GM13977 (cell line): ENCODE measurements at regions not wholly inside any gene's neighbourhood (a gene's known extent, or its start where the extent isn't known, plus 50 kb on each side); places are given as distances from the start of the nearest gene placed in this dataset.
"Not testable (repeated sequence)": the region's sequence is repeated elsewhere in the genome, so short reads cannot be mapped to it uniquely, and the experiment has no call there.

Source experiments
- DNase-seq: peaks from one replicate; pipeline ENCODE4 v3.0.0; 2012; ENCODE audit warnings: low spot score
- in situ Hi-C: fragments of 300-500 bp; cut with MboI; formaldehyde crosslinking; loops from one replicate; pipeline ENCODE4 v1.12.0; 2022; ENCODE audit warnings: low sequenced_read_pairs, low pct_unique_long_range_greater_than_20kb, mixed read lengths, inconsistent platforms; ENCODE audit not compliant: unreplicated experiment

DNA sequence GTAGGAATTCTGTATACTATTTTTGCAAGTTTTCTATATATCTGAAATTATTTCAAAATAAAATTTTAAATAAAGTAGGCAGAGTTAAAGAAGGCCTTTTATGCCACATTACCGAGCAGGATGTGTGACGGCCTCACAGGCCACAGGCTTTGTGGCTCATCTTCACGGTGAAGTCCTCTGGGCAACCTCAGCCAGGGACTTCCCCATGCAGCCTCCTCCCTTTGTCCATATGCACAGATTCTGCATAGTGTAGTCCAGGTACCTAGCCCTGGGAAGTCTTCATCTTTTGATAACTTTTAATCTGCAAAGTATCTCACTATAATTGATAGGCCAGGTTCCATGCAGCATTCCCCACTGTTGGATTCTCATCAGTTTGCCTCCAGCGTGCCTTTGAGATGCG lies 62.8 kb downstream of the ARHGAP11B start:
- in situ Hi-C loops, DNase-seq: not testable (repeated sequence)

DNA sequence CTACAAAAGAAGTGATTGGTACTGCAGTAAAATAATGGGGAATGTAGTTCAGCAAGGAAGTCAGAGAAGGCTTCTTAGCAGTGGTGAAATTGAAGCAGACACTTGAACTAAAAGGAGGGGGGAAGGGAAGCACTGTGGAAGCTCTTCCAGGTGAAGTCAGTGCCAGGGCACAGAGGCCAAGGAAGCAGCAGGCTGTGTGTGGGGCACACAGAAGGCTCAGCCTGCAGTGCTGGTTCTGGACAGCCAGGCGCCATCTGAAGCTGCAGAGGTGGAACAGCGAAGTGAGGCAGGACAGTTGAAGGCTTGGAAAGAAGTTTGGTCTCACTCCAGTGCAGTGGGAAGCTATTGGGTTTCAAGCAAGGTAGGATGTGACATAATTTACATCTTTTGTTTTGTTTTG lies 64.2 kb downstream of the ARHGAP11B start:
- DNase-seq, in situ Hi-C loops: not testable (repeated sequence)

DNA sequence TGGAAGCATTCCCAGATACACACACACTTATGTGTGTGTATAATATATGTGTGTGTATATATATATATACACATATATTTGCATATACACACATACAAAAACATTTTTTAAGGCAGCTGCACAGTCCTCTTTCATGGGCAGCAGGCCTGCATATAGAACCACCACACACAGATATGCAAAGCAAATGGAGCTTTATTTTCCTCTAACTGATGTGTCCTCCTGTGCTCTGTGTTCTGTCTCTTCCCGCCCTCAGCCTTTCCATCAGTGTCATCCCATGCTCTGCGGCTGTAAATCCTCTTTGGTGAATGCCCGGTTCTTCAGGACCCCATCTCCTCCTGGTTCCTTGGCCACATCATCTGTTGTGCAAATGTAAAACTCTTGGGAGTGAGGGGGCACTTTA lies 69.9 kb downstream of the ARHGAP11B start:
- in situ Hi-C loops, DNase-seq: not testable (repeated sequence)

DNA sequence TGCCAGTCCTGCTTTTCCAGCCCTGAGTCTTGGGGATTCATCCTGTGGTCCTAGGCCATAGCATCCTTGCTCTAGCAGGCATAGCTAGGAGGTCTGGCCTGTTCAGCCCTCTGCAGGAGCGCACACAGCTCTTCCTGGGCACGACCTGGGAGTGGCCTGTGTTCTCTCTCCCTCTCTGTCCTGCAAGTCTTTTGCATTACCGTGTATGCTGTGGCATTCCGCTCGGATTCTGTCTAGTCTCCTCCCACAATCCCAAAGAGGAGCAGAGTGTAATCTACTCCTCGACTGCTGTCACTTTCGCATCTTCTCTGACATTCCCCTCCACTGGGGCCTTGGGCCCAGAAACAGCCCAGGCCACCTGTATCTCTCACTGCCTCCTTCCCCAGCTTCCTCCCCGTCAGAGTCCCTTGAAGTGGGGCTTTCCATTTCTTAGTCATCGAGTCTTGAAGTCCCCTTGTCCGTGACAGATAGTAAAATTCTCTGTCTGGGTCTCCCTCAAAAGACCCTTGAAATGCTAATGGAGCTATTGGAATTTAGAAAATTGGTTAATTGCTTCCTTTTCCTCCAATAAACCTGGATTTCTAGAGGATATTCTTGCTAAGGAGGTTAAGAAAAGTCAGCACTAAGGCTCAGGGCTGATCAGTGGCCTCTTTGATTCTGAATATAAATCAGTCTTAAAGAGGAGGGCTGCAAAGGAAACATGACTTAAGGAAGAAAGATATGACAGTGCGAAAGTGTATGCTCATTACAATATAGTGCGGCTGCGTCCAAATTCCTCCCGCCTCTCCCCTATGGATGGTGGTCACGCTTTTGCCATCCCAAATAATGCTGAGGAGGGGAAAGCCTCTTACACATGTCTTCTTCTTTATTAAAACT lies 70.7 kb downstream of the ARHGAP11B start:
- in situ Hi-C loops, DNase-seq: not testable (repeated sequence)

DNA sequence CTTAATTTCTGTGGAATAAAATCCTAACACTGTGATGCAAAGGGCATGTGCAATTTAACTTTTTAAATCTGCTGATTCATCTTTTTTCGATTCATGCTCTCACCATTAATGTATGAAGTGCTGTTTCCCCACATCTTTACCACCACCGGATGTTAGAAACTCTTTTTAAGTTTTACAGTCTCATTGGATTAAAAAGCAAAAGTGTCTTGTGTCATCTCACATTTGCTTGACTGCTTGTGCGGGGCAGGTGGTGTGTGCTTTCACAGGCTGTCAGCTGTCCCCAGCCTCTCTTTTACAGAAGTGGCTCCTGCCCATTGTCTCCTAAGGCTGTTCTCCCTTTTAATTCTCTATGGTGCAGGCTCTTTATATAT lies 71.4 kb downstream of the ARHGAP11B start:
- in situ Hi-C loops, DNase-seq: not testable (repeated sequence)

DNA sequence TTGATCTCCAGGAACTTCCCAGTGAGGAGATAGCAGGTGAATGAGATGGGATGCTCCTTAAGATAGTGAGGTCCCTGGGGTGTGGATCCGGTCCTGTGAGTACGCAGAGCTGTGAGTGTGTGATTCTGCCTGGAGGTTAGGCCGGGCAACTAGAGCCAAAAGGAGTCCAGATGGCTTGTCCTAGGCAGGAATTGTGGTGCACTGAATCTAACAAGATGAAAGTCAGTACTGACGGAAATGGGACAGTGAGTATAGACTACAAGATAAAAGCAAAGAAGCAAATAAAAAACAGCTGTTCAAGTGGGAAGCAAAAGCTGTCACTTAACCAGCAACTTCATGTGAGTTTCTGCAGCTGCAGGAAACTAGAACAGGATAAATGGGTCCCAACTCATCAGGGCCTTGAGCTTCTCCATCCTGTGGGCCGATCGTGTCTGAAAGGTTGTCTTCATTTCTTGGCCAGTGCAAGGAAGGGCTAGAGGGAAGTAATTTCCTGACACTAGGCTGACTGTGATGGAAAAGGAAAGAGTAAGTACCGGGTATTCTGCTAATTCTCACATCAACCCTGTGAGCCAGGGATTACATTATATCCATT lies 74.2 kb downstream of the ARHGAP11B start:
- DNase-seq, in situ Hi-C loops: not testable (repeated sequence)

DNA sequence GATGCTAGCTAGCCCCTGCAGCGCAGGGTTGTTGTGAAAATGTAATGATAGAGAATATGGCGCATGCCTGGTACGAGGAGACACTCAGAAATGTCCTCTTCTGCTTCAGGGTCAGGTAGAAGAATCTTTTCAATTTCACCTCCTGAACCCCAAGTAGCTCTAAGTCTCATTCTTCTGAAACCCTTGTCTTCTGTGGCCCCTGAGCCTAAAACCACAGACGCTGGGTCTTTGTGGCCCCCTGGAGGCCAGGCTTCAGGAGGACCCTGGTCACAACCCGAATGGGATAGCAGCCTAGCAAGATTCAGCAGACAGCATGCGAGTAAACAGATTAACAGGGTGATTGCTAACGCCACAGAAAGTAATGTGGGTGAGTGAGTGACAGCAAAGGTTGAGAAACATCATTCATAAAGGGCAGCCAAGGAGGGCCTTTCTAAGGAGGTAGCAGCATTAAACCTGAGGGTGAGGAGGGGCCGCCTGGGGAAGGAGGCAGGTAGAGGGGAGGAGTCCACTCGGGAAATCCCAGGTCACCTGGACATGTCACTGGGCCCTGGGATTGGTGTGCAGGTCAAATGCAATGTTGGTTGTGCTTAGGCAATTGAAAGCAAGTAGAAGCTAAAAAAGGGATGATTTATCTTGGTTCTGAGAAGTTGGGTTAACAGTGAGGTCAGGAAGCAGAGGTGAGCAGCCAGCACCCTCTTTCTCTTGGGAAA lies 82.2 kb downstream of the ARHGAP11B start:
- in situ Hi-C loops, DNase-seq: not testable (repeated sequence)

DNA sequence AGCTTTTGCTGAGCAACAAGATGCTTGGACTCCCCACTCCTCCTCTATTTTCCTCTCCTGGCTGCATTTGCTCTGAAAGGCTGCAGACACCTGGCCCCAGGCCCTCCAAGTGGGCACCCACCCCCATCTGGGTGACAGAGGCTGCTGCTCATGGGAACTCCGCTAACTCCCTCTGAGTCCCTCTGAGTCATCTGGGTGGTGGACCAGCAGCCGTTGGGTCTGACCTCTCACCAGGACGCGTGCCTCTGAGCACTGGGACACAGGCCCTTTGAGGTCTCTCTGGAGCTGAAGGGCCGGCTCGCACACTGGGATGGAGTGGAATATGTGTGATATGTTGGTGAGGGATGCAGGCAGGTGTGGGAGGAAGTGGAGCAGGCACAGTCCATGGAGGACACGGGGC lies 82.9 kb downstream of the ARHGAP11B start:
- DNase-seq, in situ Hi-C loops: not testable (repeated sequence)

DNA sequence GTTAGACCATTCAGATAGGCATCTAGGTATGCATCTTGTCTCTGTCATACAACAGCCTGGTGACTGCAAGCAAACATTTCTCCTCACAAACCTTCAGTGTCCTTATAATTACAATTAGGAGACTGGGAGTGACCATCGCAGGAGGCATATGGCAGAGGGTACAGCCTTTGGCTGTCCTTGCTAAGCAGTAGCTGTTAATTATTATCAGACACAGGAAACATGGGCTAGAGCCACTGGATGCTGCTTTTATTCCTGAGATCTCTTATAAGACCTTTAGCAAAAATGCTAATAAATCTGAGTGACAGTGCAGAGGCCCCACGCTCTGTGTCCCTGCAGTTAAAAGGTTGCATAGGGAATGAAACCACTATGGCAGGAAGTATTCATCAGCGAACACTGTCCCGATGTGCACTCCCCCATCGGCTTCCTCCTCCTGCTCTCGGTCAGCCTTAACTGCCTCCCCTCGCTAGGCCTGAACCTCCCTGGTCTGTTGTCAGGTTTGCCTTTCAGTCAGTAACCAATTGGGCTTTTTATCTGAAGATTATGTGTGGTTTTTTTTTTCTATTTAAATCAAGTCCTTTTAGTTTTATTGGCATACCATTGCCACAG lies 92.2 kb downstream of the ARHGAP11B start:
- DNase-seq, in situ Hi-C loops: not testable (repeated sequence)

DNA sequence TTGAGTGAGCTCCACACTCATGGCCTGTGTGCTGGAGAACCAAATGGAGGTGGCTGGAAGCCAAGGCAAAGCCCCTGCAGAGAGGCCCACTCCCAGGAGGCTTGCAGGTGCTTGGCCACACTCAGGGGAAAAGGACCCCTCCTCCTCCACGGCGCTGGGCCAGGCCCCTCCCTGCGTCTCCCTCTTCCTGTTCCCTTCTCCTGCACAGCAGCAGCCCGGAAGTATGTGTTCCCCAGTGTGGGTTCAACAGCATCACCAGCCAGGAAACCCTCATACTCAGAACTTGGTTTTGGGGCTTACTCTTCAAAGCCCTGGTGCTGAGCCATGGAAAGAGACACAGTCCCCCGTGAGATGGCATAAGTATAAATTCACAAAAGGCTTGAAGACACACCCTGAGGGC lies 93.4 kb downstream of the ARHGAP11B start:
- DNase-seq, in situ Hi-C loops: not testable (repeated sequence)

DNA sequence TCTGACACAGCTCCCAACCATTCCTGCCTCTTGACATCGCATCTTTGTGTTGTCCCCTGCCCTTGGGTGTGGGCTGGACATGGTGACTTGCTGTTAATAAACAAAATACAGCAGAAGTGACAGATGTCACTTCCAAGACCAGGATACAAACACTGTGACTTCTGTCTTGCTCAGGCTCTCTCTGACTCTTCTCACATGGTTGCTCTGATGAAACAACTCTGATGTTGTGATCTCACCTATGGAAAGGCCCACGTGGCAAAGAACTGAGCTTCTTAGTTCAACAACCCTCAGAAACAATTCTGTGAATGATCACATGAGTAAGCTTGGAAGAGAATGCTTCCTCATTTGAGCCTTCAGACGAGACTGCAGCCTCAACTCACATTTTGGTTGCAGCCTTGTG lies 94.9 kb downstream of the ARHGAP11B start:
- in situ Hi-C loops, DNase-seq: not testable (repeated sequence)

DNA sequence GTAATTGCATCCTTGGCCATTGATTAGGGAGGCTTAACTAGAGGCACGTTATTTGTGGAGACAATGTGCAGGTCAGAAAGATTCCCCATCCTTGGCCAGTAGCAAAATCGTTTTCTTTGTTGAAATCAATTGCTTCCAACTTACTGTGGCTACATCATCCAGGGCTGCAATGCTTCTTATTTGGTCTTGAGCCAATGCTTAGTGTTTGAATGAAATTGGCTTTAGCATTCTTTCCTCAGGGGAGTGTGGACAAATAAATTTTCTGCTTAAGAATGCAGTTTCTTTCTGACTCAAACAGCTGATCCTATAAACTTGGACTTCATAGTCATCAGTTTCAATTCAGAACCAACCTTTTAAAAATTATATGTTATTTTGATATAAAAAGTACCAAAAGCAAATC lies 95.6 kb downstream of the ARHGAP11B start:
- in situ Hi-C loops, DNase-seq: not testable (repeated sequence)

DNA sequence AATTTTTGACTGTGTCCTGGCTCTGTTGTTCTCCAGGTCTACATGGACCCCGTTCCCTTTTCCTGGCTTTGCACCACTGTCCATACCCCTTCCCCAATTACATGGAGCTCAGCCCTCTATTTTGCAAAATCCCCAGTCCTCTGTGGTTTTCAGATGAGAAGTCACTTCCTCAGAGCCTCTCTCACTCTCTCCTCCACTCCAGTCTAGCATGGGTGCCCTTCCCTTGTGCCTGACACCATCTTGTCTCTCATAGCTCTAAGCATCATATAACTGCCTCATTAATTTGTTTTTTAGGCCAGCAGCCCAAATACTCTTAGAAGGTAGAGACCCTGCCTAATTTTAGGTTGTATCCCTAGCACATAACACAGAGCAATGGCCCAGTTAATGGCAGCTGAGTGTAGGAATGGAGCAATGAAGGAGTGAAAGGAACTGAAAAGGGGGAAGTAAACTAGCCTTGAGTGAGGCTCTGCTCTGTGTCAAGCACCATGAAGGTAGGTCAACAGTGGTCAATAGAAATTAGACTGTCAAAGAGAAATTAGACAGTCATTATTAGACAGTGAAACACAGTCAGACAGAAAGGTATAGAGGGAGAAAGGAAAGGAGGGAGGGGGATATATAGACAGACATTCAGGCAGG lies 97.7 kb downstream of the ARHGAP11B start:
- DNase-seq, in situ Hi-C loops: not testable (repeated sequence)

DNA sequence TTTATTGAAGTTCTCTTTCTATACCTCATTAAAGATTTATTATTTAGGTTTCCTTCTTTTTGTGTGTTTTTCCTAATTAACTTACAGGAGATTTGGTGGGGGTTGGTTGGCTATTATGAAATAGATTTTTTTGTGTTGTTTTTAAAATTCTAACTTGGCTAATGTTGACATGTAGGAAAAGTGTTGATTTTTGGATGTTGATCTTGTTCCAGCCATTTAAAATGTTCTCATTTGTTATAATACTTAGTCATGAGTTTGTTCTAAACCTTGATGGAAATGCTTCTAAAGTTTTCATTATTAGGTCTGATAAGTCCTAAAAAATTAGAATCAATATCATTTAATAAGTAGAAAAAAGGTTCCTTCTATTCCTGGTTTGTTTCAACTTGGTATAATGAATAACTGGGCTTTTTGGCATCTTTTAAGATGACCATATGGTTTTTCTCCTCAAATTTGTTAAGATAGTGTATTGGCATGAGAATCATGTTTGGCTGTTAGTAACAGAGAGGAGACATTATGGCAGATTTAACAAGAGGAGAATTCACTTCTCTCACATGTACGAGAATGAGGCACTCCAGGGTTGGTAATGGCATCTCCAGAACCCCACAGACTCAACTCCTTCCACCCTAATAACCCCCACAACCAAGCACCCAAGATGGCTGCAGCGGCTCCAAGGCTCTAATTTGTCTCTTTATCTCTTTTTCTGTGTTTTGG lies 104.1 kb downstream of the ARHGAP11B start:
- in situ Hi-C loops, DNase-seq: not testable (repeated sequence)

DNA sequence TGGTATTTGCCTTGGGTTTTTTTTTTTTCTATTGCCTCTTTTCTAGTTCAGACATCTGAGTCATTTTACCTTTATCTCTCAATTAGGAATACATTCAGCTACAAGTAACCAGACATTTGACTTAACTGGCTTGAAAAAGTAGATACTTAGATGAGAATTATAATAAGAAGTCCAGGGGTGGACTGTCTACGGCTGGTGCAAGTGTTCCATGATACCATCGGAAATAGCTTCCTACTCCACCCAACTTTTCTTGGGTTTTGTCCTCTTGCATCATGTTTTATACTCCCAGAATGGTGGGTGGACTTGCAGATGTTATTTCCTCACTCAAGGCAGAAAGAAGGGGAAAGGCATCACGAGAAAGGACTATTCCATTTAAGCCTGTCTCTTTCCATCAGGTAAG lies 104.7 kb downstream of the ARHGAP11B start:
- in situ Hi-C loops, DNase-seq: not testable (repeated sequence)

DNA sequence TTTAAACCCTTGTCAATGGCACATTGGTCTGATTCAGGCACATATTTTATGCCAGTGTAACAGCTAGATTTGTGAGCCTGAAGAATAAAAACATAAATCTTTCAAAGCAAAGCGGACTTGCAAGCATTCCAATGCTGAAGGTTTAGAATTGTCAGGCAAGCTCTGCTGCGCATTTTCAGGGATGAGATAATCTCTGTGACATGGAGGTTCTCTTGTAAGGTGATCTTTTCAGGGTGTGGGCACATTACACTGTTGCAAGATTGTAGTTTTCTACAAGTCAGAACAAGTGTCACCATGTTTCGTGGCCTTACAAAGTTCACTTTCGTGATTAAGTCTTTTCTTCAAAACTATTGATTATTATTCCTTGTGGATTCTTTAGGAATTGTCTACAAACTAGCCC lies 106.2 kb downstream of the ARHGAP11B start:
- DNase-seq, in situ Hi-C loops: not testable (repeated sequence)
